Endothelial cell of umbilical vein (primary cell): ENCODE measurements at regions not wholly inside any gene's neighbourhood (a gene's known extent, or its start where the extent isn't known, plus 50 kb on each side); places are given as distances from the start of the nearest gene placed in this dataset.

Experiments
- BruUV-seq: library from RNA; stranded (reverse); fragments of 400-500 nt; replicated peaks from 2 replicates; lab custom pipeline; 2021; lab: Mats Ljungman, UMichigan
- CTCF ChIA-PET: fragments of 300-600, 350-600 bp; sonication (Branson Sonifier 250); formaldehyde crosslinking; loops from one replicate; lab custom pipeline; 2021; ENCODE audit warnings: antibody characterized with exemption, inconsistent platforms; lab: Charles Lee
- POLR2A ChIA-PET: fragments of 300-600, 350-600 bp; sonication (Branson Sonifier 250); formaldehyde crosslinking; loops from one replicate; lab custom pipeline; 2021; ENCODE audit warnings: antibody characterized with exemption, inconsistent platforms; lab: Charles Lee
- DNase-seq: peaks from one replicate; pipeline ENCODE4 v3.0.0-alpha.2; 2011; ENCODE audit warnings: low read depth, low spot score
- FAIRE-seq: peaks from 2 replicates; lab custom pipeline; 2011; peaks lifted over from hg19 to GRCh38; lab: Jason Lieb, UNC
- H2AFZ ChIP-seq: 2 replicates; pipeline ENCODE4 v1.6.0; 2012; ENCODE audit warnings: low read depth, low read length, control low read depth, inconsistent platforms
- H3K27ac ChIP-seq: 2 replicates; pipeline ENCODE4 v1.5.1; 2011; ENCODE audit warnings: low read depth, mild to moderate bottlenecking, control low read depth, low read length, moderate library complexity; ENCODE audit not compliant: insufficient read depth
- H3K27me3 ChIP-seq, 2 experiments: 2 replicates each; pipeline versions ENCODE4 v1.6.0 to v1.6.1; 2011; ENCODE audit warnings: low read length in 2 of 2, mixed read lengths in 1 of 2; ENCODE audit not compliant: control insufficient read depth in 2 of 2, insufficient read depth in 2 of 2
- H3K36me3 ChIP-seq, 2 experiments: 2 replicates in 1 of 2; 3 replicates in 1 of 2; pipeline ENCODE4 v1.5.1; 2011; ENCODE audit warnings: low read length in 2 of 2, mild to moderate bottlenecking in 1 of 2, moderate library complexity in 1 of 2; ENCODE audit not compliant: control insufficient read depth in 2 of 2, insufficient read depth in 2 of 2; ENCODE audit errors: extremely low read depth in 1 of 2
- H3K4me1 ChIP-seq: 3 replicates; pipeline ENCODE4 v1.5.1; 2011; ENCODE audit warnings: mild to moderate bottlenecking, low read length; ENCODE audit not compliant: control insufficient read depth, insufficient read depth; ENCODE audit errors: extremely low read depth
- H3K4me2 ChIP-seq: 2 replicates; pipeline ENCODE4 v1.6.1; 2011; ENCODE audit warnings: low read length, control low read depth, mixed read lengths; ENCODE audit not compliant: insufficient read depth
- H3K4me3 ChIP-seq, 3 experiments: fragments of 200-600 bp in 1 of 3; sonication (generic), shearing (Covaris generic) in 1 of 3; replicated peaks in 1 of 3; 2 replicates each; pipeline ENCODE4 v1.5.1; 2011 to 2016; ENCODE audit warnings: control low read depth in 3 of 3, low read length in 3 of 3, mild to moderate bottlenecking in 2 of 3, inconsistent platforms in 1 of 3, low read depth in 1 of 3, moderate library complexity in 1 of 3; ENCODE audit not compliant: insufficient read depth in 1 of 3
- H3K79me2 ChIP-seq: 2 replicates; pipeline ENCODE4 v1.6.0; 2012; ENCODE audit warnings: low read length, inconsistent platforms; ENCODE audit not compliant: control insufficient read depth, insufficient read depth
- H3K9ac ChIP-seq: replicated peaks from 2 replicates; pipeline ENCODE3; 2011; ENCODE audit warnings: low read length, control low read depth; ENCODE audit not compliant: insufficient read depth; ENCODE audit errors: extremely low read depth
- H3K9me1 ChIP-seq: replicated peaks from 3 replicates; pipeline ENCODE4 v1.6.0; 2011; ENCODE audit warnings: mild to moderate bottlenecking, low read length; ENCODE audit not compliant: control insufficient read depth, insufficient read depth; ENCODE audit errors: extremely low read depth
- H3K9me3 ChIP-seq: replicated peaks from 2 replicates; pipeline ENCODE4 v1.5.1; 2012; ENCODE audit warnings: low read length, inconsistent platforms; ENCODE audit not compliant: control insufficient read depth, insufficient read depth
- H4K20me1 ChIP-seq: replicated peaks from 2 replicates; pipeline ENCODE3; 2011; ENCODE audit warnings: mild to moderate bottlenecking, low read length; ENCODE audit not compliant: control insufficient read depth, insufficient read depth; ENCODE audit errors: extremely low read depth
- CTCF ChIP-seq, 2 donors: IDR thresholded peaks; 1 replicate in 1 of 2; 2 replicates in 1 of 2; pipeline ENCODE4 v1.5.1; 2011; ENCODE audit warnings: low read length in 2 of 2, mild to moderate bottlenecking in 2 of 2, moderate library complexity in 2 of 2, control low read depth in 1 of 2, inconsistent platforms in 1 of 2, low read depth in 1 of 2; ENCODE audit not compliant: insufficient read depth in 1 of 2; ENCODE audit errors: extremely low read depth in 1 of 2
- EZH2 ChIP-seq: IDR thresholded peaks from 2 replicates; pipeline ENCODE4 v1.6.1; 2012; ENCODE audit warnings: borderline replicate concordance, low read depth, mild to moderate bottlenecking, moderate library complexity, low read length, inconsistent platforms; ENCODE audit not compliant: severe bottlenecking
- FOS ChIP-seq: IDR thresholded peaks from 2 replicates; pipeline ENCODE4 v1.6.1; 2011; ENCODE audit warnings: mild to moderate bottlenecking, low read length, moderate library complexity, borderline replicate concordance; ENCODE audit not compliant: insufficient read depth
- GATA2 ChIP-seq: IDR thresholded peaks from 2 replicates; pipeline ENCODE4 v1.7.0; 2011; ENCODE audit warnings: low read depth, mild to moderate bottlenecking, moderate library complexity, mixed read lengths, low read length; ENCODE audit not compliant: insufficient read length, insufficient read depth
- JUN ChIP-seq: IDR thresholded peaks from 2 replicates; pipeline ENCODE4 v1.6.1; 2011; ENCODE audit warnings: borderline replicate concordance, low read depth; ENCODE audit not compliant: insufficient read length, insufficient read depth
- MAX ChIP-seq: IDR thresholded peaks from 2 replicates; pipeline ENCODE4 v1.6.1; 2011; ENCODE audit not compliant: insufficient read depth, insufficient read length
- MYC ChIP-seq: IDR thresholded peaks from one replicate; pipeline ENCODE4 v1.6.1; 2011; ENCODE audit warnings: mild to moderate bottlenecking, low read depth, low read length
- POLR2A ChIP-seq: IDR thresholded peaks from 2 replicates; pipeline ENCODE4 v1.6.1; 2012; ENCODE audit warnings: low read depth, mild to moderate bottlenecking, control low read depth, low read length
- POLR2AphosphoS5 ChIP-seq: IDR thresholded peaks from 2 replicates; pipeline ENCODE4 v1.6.1; 2012; ENCODE audit warnings: low read depth, mild to moderate bottlenecking, control low read depth, low read length, moderate library complexity; ENCODE audit not compliant: insufficient read depth
- dilution Hi-C: fragments of 300-500 bp; cut with MboI; formaldehyde crosslinking; loops from one replicate; pipeline ENCODE4 v1.15.0; 2019; ENCODE audit warnings: low sequenced_read_pairs; ENCODE audit not compliant: extremely low pct_ligation_motif_present
- intact Hi-C: fragments of 100-400 bp; cut with micrococcal nuclease; formaldehyde crosslinking; loops from one replicate; pipeline ENCODE4 v1.10.0; 2022

DNA sequence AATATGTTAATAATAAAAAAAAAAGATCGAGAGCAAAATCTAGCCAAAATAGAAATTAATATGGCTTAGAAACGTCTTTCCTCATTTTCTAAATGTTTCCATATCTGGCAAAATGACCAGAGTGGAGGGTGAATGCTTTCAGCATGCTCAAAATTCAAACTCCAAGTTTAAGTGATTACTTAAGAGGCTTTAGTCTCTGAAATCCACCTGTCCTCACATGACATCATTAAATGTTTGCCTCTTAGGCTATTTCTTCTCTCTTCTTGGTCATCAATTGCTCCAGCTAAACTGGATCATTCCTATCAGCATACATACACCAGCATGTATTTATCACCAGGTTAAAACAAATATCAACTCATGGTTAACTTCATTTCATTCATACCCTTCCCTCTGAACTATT is 54.5 kb upstream of the ATXN3L start:
- no peaks in the 10 kb centered on the region for H3K79me2 ChIP-seq
- no peak overlapping the region for H3K4me3 ChIP-seq
- H3K4me2 ChIP-seq, result no peak overlapping the region
- no peak overlapping the region for H3K9ac ChIP-seq
- no peak overlapping the region for H2AFZ ChIP-seq
- POLR2A ChIA-PET, result no interaction called here
- DNase-seq (no peak), FAIRE-seq (no peak)
- H4K20me1 ChIP-seq, result no peaks in the 10 kb centered on the region
- H3K4me1 ChIP-seq, result no peaks in the 10 kb centered on the region
- TF ChIP-seq CTCF (IDR thresholded peaks at IDR 0.05; ENCODE audit: extremely low read depth in 1 of 2, insufficient read depth in 1 of 2, low read depth in 1 of 2, low read length in 2 of 2) (no peak), POLR2A (no peak), MYC (no peak), MAX (no peak), EZH2 (no peak), GATA2 (no peak), JUN (no peak), FOS (no peak), POLR2AphosphoS5 (no peak)
- no TSS peak for BruUV-seq
- no peaks in the 10 kb centered on the region for H3K27me3 ChIP-seq
- no peaks in the 10 kb centered on the region for H3K36me3 ChIP-seq
- CTCF ChIA-PET, result no interaction called here
- H3K9me1 ChIP-seq, result no peaks in the 10 kb centered on the region
- dilution Hi-C loops, result no loop called here
- H3K9me3 ChIP-seq, result no peaks in the 10 kb centered on the region
- intact Hi-C loops, result no loop called here
- no peak overlapping the region for H3K27ac ChIP-seq
